ENCODE measurements at regions not wholly inside any gene's neighbourhood (a gene's known extent, or its start where the extent isn't known, plus 50 kb on each side); places are given as distances from the start of the nearest gene placed in this dataset.

DNA sequence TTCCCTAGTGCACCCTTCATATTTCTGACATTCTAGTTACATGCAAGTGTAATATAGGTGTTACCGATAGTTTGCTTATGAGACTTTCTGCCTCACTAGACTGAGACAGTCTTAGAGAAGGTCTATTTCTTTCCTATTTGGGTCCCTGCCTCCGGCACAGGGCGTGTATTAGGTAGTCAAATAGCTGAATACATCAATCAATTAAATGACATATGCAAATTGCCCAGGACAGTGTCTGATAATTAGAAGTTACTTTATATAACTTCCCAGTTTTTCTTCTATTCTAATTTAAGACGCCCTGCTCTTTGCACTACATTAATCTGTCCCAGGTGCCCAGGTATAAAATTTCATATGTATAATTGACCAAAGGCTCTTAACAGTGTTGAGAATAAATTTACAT, 264.2 kb downstream of the RAB28 start:
- Histone ChIP-seq H3K27ac (ENCODE audit: low read depth in 2 of 2, low read length in 1 of 2) (no peak overlapping the region), H3K9me3 (no peaks in the 10 kb centered on the region), H3K9me2 (no peaks in the 10 kb centered on the region), H3K4me3 (ENCODE audit: low read depth in 2 of 2, low read length in 1 of 2) (no peak overlapping the region), H2AFZ (ENCODE audit: low read depth) (no peak overlapping the region), H3K79me2 (ENCODE audit: insufficient read depth) (no peaks in the 10 kb centered on the region; the same call in 1 of the 2 replicates), H3F3A (replicated peaks; ENCODE audit: insufficient read depth) (no peaks in the 10 kb centered on the region), H3K4me1 (ENCODE audit: control insufficient read depth in 1 of 2, insufficient read depth in 2 of 2, low read depth in 1 of 2, low read length in 1 of 2) (no peaks in the 10 kb centered on the region), H3K27me3 (ENCODE audit: insufficient read depth) (no peaks in the 10 kb centered on the region), H3K36me3 (replicated peaks in 1 of 2; ENCODE audit: control insufficient read depth in 1 of 2, insufficient read depth in 2 of 2, low read length in 1 of 2) (no peaks in the 10 kb centered on the region), H4K20me1 (ENCODE audit: insufficient read depth) (no peaks in the 10 kb centered on the region), H3K4me2 (no peak overlapping the region), H3K9ac (no peak overlapping the region)
- 38% methylated on average over 4 of the region's 4 CpGs for WGBS (ENCODE audit: low lambda C conversion rate)
- CTCF ChIA-PET, result no interaction called here
- POLR2A ChIA-PET, result no interaction called here
- no peak for DNase-seq
- TF ChIP-seq REST (IDR thresholded peaks at IDR 0.05; ENCODE audit: low read depth, low read length) (no peak), GABPA (IDR thresholded peaks at IDR 0.05; ENCODE audit: low read depth) (no peak), POLR2AphosphoS5 (IDR thresholded peaks at IDR 0.05; ENCODE audit: low read depth, low read length) (no peak), ELF1 (IDR thresholded peaks at IDR 0.05) (no peak), EZH2phosphoT487 (IDR thresholded peaks at IDR 0.05; ENCODE audit: borderline replicate concordance, low read depth) (no peak)

DNA sequence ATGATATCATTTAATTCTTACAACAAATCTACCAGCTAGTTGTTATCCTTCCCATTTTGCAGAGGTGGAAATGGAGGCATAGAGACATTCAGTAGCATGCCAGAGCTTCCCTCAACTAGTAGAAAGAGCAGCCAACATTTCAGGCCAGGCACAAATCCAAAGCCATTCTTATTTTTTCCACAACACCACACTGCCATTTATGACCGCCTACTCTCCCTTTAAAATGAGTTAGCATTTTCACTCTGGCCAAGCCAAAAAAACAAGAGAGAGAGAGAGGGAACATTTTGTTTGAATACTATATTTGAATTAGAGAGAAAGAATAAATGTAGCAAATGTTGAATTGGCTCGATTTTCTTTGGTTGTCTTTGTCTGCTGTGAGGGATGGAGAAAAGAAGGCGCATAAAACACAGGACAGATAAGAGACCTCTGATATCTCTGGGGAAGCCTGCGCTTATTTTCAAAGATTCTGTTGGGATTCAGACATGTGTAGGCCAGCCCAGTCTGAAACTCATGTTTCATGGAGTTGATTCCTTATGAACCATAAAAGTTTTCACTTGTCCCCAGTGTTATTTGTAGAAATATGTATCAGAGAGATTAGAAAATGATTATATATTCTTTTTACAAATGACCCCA, 265.7 kb downstream of the RAB28 start:
- WGBS (ENCODE audit: low lambda C conversion rate), result 47% methylated on average over 4 of the region's 4 CpGs
- no peak for TF ChIP-seq TEAD4 (IDR thresholded peaks at IDR 0.05; ENCODE audit: borderline replicate concordance, insufficient read depth)
- TF ChIP-seq, protein P1, sequence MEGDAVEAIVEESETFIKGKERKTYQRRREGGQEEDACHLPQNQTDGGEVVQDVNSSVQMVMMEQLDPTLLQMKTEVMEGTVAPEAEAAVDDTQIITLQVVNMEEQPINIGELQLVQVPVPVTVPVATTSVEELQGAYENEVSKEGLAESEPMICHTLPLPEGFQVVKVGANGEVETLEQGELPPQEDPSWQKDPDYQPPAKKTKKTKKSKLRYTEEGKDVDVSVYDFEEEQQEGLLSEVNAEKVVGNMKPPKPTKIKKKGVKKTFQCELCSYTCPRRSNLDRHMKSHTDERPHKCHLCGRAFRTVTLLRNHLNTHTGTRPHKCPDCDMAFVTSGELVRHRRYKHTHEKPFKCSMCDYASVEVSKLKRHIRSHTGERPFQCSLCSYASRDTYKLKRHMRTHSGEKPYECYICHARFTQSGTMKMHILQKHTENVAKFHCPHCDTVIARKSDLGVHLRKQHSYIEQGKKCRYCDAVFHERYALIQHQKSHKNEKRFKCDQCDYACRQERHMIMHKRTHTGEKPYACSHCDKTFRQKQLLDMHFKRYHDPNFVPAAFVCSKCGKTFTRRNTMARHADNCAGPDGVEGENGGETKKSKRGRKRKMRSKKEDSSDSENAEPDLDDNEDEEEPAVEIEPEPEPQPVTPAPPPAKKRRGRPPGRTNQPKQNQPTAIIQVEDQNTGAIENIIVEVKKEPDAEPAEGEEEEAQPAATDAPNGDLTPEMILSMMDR (IDR thresholded peaks at IDR 0.05), result no peak
- TF ChIP-seq RFX5 (IDR thresholded peaks at IDR 0.05; ENCODE audit: low read length), result no peak
- TF ChIP-seq EZH2phosphoT487 (IDR thresholded peaks at IDR 0.05; ENCODE audit: borderline replicate concordance, low read depth), result no peak
- TF ChIP-seq MAX (IDR thresholded peaks at IDR 0.05; ENCODE audit: low read depth), result no peak
- TF ChIP-seq MXI1 (IDR thresholded peaks at IDR 0.05; ENCODE audit: low read depth, low read length), result no peak
- no peak for TF ChIP-seq NFIC (IDR thresholded peaks at IDR 0.05; ENCODE audit: borderline replicate concordance)
- no peak for TF ChIP-seq TCF12 (IDR thresholded peaks at IDR 0.05)
- TF ChIP-seq RAD21 (IDR thresholded peaks at IDR 0.05; ENCODE audit: low read length), result no peak
- TF ChIP-seq RCOR1 (IDR thresholded peaks at IDR 0.05; ENCODE audit: low read length), result no peak
- no peak for TF ChIP-seq ELF1 (IDR thresholded peaks at IDR 0.05)
- TF ChIP-seq NRF1 (IDR thresholded peaks at IDR 0.05; ENCODE audit: low read depth, low read length), result no peak
- TF ChIP-seq SMC3 (IDR thresholded peaks at IDR 0.05; ENCODE audit: low read depth, low read length), result no peak
- TF ChIP-seq FOSL2 (IDR thresholded peaks at IDR 0.05; ENCODE audit: borderline replicate concordance, low read depth), result no peak
- CTCF ChIA-PET, result no interaction called here
- Histone ChIP-seq H3K79me2 (ENCODE audit: insufficient read depth) (no peaks in the 10 kb centered on the region; the same call in 1 of the 2 replicates), H3K9ac (no peak overlapping the region), H4K20me1 (ENCODE audit: insufficient read depth) (no peaks in the 10 kb centered on the region), H3K9me2 (no peaks in the 10 kb centered on the region), H3F3A (replicated peaks; ENCODE audit: insufficient read depth) (no peaks in the 10 kb centered on the region), H3K27ac (ENCODE audit: low read depth in 2 of 2, low read length in 1 of 2) (no peak overlapping the region), H3K36me3 (replicated peaks in 1 of 2; ENCODE audit: control insufficient read depth in 1 of 2, insufficient read depth in 2 of 2, low read length in 1 of 2) (no peaks in the 10 kb centered on the region), H3K27me3 (ENCODE audit: insufficient read depth) (no peaks in the 10 kb centered on the region), H3K4me3 (ENCODE audit: low read depth in 2 of 2, low read length in 1 of 2) (no peak overlapping the region), H3K4me1 (ENCODE audit: control insufficient read depth in 1 of 2, insufficient read depth in 2 of 2, low read depth in 1 of 2, low read length in 1 of 2) (no peaks in the 10 kb centered on the region), H3K4me2 (no peak overlapping the region), H3K9me3 (no peaks in the 10 kb centered on the region), H2AFZ (ENCODE audit: low read depth) (no peak overlapping the region)
- no peak for DNase-seq
- POLR2A ChIA-PET, result no interaction called here
